HG03103 (cell line): ENCODE measurements at regions not wholly inside any gene's neighbourhood (a gene's known extent, or its start where the extent isn't known, plus 50 kb on each side); places are given as distances from the start of the nearest gene placed in this dataset.
"Not testable (repeated sequence)": the region's sequence is repeated elsewhere in the genome, so short reads cannot be mapped to it uniquely, and the experiment has no call there.

Experiments
- ATAC-seq: cut with Tn5 transposase; IDR thresholded peaks from one replicate; pipeline ENCODE4 v1.9.1; 2021; ENCODE audit warnings: low read depth; ENCODE audit not compliant: unreplicated experiment

DNA sequence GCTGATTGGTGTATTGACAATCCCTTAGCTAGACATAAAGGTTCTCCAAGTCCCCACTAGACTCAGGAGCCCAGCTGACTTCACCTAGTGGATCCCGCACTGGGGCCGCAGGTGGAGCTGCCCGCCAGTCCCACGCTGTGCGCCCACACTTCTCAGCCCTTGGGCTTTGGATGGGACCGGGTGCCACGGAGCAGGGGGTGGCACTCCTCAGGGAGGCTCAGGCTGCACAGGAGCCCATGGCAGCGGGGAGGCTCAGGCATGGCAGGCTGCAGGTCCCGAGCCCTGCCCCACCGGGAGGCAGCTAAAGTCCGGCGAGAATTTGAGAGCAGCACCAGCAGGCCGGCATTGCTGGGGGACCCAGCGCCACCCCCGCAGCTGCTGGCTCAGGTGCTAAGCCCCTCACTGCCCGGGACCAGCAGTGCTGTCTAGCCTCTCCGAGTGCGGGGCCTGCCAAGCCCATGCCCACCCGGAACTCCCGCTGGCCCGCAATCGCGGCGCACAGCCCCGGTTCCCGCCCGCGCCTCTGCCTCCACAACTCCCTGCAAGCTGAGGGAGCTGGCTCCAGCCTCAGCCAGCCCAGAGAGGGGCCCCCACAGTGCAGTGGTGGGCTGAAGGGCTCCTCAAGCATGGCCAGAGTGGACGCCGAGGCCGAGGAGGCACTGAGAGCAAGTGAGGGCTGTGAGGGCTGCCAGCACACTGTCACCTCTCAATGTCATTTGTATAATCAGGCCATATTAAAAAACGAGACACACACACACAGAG lies 437.2 kb downstream of the CSNK1G3 start:
- no peak for ATAC-seq

DNA sequence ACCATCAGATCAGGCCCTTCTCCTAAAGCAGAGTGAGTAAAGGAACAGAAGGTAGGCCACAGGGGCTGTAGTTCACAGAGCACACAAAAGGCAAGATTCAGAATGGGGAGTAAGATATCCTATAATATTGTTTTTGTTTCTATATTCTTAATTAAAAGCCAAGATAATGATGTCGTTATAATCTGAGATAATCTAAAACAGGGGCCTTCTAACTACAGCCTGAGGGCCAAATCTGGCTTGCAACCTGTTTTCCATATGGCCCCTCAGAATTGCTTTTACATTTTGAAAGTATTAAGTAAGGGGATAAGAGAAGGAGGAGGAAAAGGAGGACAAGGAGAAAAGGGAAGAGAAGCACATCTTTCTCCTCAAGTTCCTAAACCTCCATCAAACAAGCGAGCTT lies 435.8 kb downstream of the CSNK1G3 start:
- no peak for ATAC-seq

DNA sequence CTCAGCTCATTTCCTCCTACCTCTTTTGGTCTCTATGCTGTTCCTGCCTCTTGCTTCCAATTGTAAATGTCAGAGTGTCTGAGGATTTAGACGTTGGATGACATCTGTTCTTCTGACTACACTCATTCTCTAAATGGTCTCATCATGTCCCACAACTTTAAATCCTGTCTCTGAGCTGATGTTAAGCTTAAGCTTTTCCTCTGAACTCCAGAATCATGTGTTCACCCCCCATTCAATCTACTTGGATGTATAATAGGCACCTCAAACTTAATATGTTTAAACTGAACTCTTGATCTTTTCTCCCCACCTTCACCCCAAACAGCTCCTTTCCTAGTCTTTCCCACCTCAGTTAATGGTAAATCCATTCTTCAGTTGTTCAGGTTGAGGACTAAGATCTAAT lies 433.6 kb downstream of the CSNK1G3 start:
- no peak for ATAC-seq

DNA sequence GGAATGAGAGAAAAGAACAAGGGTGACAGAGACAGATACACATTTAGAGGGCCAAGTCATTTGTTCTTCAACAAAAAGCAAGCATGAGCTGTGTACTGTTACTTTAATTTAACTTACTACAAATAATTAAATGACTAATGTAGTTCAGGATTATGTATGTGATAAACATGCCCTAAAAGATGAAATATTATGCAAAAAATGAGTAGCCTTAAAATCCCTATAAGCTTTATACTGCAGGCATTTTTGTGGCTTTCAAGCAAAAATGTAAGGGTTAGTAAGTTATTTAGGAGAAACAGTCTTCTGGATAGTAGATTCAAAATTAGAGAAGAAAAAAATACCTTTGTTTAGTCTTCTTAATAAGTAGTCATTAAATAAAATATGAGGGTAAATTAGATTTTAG lies 431.2 kb downstream of the CSNK1G3 start:
- no peak for ATAC-seq

DNA sequence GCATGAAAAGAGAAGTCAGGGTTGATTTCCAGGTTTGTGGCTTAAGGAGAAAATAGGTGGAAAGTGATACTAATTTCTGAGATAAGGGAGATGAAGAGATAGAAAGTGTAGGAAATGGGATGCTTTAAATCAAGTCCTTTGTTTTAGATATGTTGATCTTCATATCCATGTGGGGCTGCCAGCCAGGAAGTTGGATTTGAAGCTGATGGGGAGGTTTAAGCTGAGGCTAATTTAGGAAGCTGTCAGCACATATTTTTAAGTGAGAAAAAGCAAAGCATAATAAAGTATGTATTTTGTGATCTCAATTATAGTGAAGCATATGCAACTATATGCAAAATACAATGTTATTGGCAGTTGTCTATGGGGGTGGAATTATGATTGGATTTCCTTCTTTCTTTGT lies 428.4 kb downstream of the CSNK1G3 start:
- ATAC-seq = no peak

DNA sequence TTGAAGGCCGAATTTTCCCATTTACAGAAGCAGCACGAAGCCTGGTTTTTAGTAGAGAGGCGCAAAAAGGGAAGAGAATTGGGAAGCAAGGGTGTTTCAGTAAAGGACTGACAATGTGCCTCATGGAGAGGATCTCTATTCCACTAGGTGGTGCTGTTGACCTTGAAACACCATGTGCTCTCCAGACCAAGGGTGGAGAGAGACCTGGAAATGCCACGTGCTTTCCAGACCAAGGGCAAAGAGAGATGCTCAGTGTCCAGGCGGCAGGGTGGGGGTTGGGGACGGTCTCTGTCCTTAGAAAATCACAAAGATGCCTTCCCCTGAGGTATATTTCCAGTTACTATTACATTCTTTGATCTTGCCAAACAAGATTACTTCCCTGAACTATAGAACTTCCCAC lies 425.3 kb downstream of the CSNK1G3 start:
- ATAC-seq = no peak

DNA sequence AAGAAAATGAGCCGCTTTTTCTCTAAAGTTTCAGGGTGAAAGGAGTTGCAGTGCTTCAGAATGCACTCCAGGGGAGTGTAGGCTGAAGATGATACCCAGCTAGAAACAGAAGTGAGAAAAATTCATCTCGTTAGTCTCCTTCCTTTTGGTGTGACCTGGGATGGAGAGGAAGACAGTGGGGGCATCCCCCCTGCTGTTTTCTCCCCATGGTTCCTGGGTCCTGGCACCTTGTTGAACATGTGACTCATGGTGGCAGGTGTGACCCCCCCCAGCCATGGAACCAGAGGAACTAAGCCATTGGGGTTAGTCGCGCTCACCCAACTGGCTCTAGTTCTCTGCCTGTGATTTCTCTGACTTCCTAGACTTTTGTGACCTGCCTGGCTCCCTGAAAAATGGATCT lies 424.6 kb downstream of the CSNK1G3 start:
- no peak for ATAC-seq

DNA sequence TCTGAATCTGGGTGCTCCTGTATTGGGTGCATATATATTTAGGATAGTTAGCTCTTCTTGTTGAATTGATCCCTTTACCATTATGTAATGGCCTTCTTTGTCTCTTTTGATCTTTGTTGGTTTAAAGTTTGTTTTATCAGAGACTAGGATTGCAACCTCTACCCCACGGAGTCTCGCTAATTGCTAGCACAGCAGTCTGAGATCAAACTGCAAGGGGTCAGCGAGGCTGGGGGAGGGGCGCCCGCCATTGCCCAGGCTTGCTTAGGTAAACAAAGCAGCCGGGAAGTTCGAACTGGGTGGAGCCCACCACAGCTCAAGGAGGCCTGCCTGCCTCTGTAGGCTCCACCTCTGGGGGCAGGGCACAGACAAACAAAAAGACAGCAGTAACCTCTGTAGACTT lies 421.8 kb downstream of the CSNK1G3 start:
- not testable (repeated sequence) for ATAC-seq

DNA sequence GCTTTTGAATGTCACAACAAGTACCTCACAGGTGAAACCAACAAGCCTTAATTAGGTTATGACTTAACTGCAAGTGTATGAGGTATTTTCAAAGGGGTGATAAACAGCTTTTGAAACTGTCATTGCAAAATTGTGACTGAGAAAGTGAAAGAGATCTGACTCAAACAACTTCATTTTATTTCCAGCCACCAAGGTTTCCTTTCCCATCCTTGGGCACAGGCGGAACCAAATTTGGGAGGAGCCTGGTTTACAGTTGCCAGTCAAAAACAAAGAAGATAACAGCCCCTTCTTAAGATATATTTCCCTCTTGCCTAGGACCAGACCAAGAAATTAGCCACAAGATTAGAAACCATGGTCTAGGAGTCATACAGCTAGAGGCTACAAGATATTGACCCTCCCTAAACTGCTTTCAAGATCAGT lies 417.1 kb downstream of the CSNK1G3 start:
- no peak for ATAC-seq

DNA sequence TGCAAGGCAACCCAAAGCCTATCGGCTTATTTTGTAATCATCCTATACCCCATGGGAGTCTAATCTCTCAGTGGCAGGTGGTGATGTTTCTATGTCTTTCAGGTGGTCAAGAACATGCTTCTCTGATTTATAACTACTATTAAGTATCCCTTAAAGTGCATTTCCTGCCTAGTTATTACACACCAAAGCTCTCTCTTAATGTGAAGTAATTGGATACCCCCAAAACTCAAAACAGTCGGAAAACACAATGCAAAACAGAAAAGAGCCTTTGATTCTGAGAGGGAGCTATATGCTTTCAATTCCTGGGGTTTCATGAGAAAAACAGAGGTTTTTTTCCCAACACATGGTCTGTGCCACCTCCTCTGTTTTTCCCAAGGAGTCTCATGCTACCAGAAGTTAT lies 416.4 kb downstream of the CSNK1G3 start:
- no peak for ATAC-seq

DNA sequence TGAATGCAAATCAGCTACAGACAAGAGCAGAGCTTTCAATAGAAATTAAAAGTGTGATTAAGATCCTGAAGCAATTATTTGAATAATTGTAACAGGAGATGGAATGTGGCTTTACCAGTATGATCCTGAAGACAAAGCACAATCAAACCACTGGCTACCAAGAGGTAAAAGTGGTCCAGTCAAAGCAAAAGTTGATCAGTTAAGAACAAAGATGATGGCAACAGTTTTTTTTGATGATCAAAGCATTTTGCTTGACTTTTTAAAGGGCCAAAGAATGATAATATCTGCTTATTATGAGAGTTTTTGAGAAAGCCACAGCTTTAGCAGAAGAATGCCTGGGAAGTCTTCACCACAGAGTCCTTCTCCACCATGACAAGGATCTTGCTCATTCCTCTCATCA lies 409.2 kb downstream of the CSNK1G3 start:
- ATAC-seq = no peak

DNA sequence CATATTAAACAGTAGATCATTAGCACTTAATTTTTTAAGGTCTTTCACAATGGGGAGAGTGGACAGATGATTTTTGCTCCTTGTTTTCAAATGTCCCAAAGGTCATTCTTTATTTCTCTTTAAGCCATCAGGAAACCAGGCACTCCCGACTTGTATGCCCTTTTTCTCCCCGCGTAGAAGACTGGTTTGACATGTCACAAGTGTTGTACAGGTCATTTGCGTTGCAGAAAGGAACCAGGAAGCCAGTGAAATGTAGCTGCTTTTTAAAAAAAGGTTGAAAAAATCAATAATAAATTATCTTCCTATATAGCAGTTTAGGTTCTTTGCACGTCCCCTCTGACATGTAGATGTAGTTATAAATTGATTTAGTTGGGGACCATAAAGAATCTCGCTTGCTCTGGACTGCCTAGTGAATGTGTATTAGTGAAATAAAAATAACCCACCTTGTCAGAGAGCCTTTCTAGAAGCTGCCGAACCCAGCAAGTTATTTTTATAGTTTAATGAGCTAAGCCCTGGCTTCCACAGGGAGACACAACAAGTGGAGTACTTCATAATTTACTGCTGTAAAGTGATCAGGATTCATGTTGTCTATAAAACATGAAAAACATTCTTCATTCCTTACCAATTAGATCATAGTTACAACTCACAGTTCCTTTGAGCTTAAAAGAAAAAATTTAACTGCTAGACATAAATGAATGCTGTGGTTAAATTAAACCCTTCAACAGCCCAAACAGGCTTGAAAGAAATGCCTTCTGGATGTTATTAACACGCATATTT lies 404.6 kb downstream of the CSNK1G3 start:
- no peak for ATAC-seq

DNA sequence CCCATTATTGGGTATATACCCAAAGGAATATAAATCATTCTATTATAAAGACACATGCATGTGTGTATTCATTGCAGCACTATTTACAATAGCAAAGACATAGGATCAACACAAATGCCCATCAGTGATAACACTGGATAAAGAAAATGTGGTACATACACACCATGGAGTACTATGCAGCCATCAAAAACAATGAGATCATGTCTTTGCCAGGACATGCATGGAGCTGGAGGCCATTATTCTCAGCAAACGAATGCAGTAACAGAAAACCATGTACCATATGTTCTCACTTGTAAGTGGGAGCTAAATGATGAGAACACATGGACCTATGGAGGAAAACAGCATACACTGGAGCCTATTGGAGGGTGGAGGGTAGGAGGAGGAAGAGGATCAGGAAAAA lies 402.4 kb downstream of the CSNK1G3 start:
- no peak for ATAC-seq

DNA sequence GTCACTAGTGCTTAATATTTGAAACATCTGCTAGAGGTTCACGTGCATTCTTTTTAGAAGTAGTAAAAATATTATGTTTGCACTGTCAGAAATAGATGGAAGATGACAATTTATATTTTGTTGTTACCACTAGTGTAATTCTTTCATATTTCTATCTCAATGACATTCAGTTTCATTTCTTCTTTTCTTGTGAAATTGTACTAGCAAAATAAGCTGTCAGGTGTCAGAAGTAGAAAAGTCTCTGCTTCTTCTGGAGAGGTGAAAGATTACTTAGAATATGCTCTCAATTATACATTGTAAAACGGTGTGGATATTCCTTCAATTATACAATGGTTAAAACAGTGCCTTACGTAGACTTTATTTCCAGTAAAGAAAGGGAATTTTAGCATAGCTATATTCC lies 395.4 kb downstream of the CSNK1G3 start:
- no peak for ATAC-seq

DNA sequence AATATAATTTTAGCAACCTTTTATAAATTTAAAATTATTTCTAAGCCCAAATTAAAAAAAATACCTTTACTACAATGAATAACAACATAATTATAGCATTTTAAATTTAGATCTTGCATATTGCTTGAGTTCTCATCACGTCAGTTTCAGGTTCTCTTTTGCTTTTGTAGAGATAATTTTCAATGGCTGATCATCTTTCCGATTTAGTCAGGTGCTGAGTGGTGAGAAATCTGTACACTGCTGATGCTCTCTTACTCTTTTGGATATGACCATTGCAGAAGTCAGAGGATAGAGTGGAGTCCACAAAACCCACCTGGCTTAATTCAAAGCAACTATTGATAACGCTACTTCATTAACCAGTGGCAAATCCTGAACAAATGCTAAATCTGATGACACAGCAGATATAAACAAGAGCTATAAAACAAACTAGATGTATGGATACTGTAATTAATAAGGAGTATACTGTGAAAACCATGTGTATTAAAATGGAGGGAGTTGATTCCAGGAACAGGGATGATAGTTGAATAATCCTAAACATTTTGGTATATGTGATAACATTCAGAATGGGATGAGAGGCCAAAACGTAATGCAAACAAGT lies 394.8 kb downstream of the CSNK1G3 start:
- no peak for ATAC-seq

DNA sequence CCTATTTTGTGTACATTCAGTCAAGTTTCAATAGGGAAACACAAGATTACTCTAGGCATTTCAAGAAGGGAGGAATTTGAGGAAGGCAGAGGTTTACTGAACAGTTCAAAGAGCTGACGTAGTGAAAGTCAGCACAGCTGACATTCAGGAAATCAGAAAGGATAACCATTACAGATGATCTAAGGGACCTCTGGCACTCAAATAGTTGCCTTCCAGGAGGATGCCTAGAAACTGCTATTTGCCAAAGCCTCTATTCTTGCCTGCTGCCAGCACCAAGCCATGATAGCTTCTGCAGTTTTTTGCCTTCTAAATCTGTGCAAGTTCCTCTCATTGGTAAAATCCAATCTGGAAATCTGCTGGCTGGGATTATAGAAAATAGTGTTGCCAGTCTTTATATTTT lies 373.1 kb downstream of the CSNK1G3 start:
- no peak for ATAC-seq

DNA sequence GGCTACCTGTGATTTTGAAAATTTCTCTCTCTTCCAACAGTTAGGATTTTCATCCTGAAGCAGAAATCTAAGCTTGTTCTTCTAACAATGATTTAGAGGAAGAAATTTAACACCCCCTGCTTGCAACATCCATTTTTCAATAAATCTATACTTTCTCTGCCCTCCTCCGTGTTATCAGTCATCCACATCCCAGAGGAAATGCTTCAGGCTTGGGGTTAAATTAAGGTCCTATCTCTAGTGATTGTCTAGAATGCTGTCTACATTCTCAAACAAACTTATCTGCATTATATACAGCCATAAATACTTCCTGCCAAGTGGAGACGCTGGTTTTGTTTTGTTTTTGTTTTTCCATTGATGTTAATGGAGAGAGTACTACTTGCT lies 371.0 kb downstream of the CSNK1G3 start:
- ATAC-seq = no peak

DNA sequence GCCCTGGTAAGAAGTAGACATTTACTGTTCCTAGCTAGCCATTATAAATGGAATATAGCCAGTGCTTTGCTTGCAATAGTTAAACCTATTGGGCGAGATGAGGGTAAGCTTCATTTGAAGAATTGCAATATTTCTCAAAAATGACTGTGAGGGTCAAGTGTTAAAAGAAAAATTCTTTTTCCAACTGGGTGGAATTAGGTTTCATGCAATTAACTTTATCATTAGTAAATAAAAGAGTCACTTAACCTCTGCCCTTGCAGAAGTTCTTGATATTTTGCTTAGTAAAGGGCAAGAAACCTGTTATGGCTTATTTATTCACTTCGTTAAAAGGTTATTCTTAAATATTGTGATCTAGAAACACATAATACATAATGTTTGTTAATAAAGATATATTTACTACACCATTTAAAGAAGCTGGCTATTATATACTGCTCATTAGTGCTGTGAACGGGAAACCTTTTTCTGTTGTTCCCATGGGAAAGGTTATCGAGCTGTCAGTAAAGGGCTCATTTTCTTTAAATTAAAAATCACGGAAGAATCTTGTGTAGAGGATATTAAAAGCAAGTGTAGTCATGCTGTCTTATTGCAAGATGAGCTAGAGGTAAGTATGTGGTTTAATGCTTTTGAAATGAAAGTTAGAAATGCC lies 370.5 kb downstream of the CSNK1G3 start:
- ATAC-seq = no peak

DNA sequence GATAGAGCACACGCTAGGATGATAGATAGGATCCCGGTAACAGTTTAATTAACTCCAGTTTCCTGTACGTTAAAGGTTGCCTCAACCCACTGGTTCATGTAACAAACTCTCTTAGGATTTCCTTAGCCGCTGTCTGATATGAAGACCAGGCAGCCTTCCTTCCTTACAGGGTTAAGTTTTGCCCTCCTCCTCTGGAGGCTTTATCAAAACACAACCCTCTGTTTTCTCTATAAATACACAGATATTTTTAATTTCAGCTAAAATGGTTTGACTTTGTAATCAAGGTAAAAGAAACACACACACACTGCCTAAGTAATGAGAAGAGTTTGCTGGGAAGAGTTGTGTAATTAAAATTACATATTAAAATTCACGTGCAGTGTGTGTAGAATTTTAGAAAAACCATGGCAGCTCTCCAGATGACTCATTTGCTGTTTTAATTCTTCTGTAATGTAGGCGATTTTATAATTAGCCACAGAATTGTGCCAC lies 369.8 kb downstream of the CSNK1G3 start:
- ATAC-seq = no peak

DNA sequence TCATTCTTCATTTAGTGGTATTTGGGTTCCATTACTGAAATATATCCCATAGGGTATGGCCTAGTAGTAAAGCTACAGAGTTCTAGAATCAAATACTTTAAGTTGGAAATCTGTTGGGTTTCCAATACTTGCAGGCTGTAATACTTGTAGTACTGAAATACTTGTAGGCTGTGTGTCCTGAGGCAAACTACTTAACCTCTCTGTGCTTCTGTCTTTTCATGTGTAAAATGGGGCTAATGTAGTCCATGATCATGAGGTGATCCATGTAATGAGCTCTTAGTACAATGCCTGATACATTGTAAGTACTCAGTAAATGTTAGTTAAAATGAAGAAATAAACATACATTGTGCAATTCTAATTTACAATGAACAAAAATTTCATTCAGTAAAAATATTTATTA lies 368.9 kb downstream of the CSNK1G3 start:
- ATAC-seq = no peak

DNA sequence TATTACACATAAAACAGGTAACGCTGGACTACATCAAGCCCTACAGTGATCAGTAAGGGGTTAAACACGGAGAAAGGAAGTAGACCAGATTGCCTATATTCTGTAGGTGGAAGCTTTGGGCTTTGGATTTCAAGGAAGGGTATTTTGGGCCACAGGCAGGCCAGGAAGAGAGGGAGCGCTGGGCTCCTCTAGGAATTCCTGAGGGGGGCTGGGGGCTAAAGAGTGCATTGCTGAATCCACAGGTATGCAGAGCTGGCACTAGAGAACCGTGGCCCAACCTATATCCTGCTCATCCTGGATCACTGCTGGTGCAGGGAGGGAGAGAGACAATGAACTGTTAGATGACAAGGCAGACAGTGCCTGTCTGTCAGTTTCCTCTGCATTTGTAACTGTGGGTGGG lies 367.1 kb downstream of the CSNK1G3 start:
- ATAC-seq = no peak
